ENCODE measurements at regions not wholly inside any gene's neighbourhood (a gene's known extent, or its start where the extent isn't known, plus 50 kb on each side); places are given as distances from the start of the nearest gene placed in this dataset.

DNA sequence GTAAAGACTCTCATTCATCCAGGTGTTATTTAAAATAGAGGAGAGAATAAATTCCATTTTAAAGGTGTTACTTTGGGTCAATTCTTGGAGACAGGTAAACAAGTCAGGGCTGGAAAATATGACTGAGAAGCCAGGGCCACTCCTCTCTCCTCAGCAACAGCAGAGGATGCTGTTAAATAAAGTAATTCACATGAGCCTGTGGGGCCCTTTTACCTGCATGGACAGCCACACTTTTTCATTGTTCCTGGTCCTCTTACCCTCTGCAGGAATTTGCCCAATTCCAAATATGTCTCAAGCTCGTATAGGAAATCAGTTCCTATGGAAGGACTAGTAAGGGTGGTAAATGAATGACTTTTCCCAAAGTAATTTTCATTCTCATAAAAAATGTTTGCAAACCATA lies 420.1 kb upstream of the KLF6 start:
- Mint-ChIP-seq H3K4me3 (ENCODE audit: unreplicated experiment) (no peak overlapping the region), H3K27me3 (ENCODE audit: low read depth) (no peaks in the 10 kb centered on the region), H3K4me1 (ENCODE audit: low read depth) (peaks cover 14% of the 10 kb centered on the region), H3K9me3 (ENCODE audit: low read depth) (no peaks in the 10 kb centered on the region), H3K36me3 (ENCODE audit: low read depth) (peaks cover 2% of the 10 kb centered on the region), H3K27ac (ENCODE audit: unreplicated experiment) (no peak overlapping the region)
- no peak for DNase-seq (ENCODE audit: low spot score)
- no peak for TF ChIP-seq CTCF (IDR thresholded peaks at IDR 0.05)

- DNase-seq (ENCODE audit: low spot score): no peak
- Mint-ChIP-seq H3K27ac (ENCODE audit: unreplicated experiment) (no peak overlapping the region), H3K9me3 (ENCODE audit: low read depth) (no peaks in the 10 kb centered on the region), H3K36me3 (ENCODE audit: low read depth) (peaks cover 2% of the 10 kb centered on the region), H3K4me1 (ENCODE audit: low read depth) (peaks cover 21% of the 10 kb centered on the region), H3K27me3 (ENCODE audit: low read depth) (no peaks in the 10 kb centered on the region), H3K4me3 (ENCODE audit: unreplicated experiment) (no peak overlapping the region)
- TF ChIP-seq CTCF (IDR thresholded peaks at IDR 0.05): no peak
Measured at GRCh38 chr10:4202938-4203337, 417.9 kb upstream of the KLF6 start.

GRCh38 chr10:4201866-4202825 lies 417.1 kb upstream of the KLF6 start:
- H3K4me3 Mint-ChIP-seq (ENCODE audit: unreplicated experiment): no peak overlapping the region
- TF ChIP-seq CTCF (IDR thresholded peaks at IDR 0.05): no peak
- DNase-seq (ENCODE audit: low spot score): no peak
- no peaks in the 10 kb centered on the region for H3K9me3 Mint-ChIP-seq (ENCODE audit: low read depth)
- H3K27me3 Mint-ChIP-seq (ENCODE audit: low read depth): no peaks in the 10 kb centered on the region
- peaks cover 29% of the 10 kb centered on the region for H3K4me1 Mint-ChIP-seq (ENCODE audit: low read depth)
- H3K36me3 Mint-ChIP-seq (ENCODE audit: low read depth): peaks cover 2% of the 10 kb centered on the region
- no peak overlapping the region for H3K27ac Mint-ChIP-seq (ENCODE audit: unreplicated experiment)

GRCh38 chr10:4199196-4199595 lies 414.2 kb upstream of the KLF6 start:
- H3K4me1 Mint-ChIP-seq (ENCODE audit: low read depth): peaks cover 41% of the 10 kb centered on the region
- no peaks in the 10 kb centered on the region for H3K9me3 Mint-ChIP-seq (ENCODE audit: low read depth)
- H3K4me3 Mint-ChIP-seq (ENCODE audit: unreplicated experiment): no peak overlapping the region
- no peak overlapping the region for H3K27ac Mint-ChIP-seq (ENCODE audit: unreplicated experiment)
- no peak for TF ChIP-seq CTCF (IDR thresholded peaks at IDR 0.05)
- no peaks in the 10 kb centered on the region for H3K36me3 Mint-ChIP-seq (ENCODE audit: low read depth)
- no peak for DNase-seq (ENCODE audit: low spot score)
- H3K27me3 Mint-ChIP-seq (ENCODE audit: low read depth): no peaks in the 10 kb centered on the region

GRCh38 chr10:4198216-4198615 lies 413.2 kb upstream of the KLF6 start:
- no peak for DNase-seq (ENCODE audit: low spot score)
- peaks cover 38% of the 10 kb centered on the region for H3K4me1 Mint-ChIP-seq (ENCODE audit: low read depth)
- H3K36me3 Mint-ChIP-seq (ENCODE audit: low read depth): no peaks in the 10 kb centered on the region
- no peak overlapping the region for H3K4me3 Mint-ChIP-seq (ENCODE audit: unreplicated experiment)
- no peak overlapping the region for H3K27ac Mint-ChIP-seq (ENCODE audit: unreplicated experiment)
- TF ChIP-seq CTCF (IDR thresholded peaks at IDR 0.05): no peak
- no peaks in the 10 kb centered on the region for H3K9me3 Mint-ChIP-seq (ENCODE audit: low read depth)
- no peaks in the 10 kb centered on the region for H3K27me3 Mint-ChIP-seq (ENCODE audit: low read depth)

Data from chondrocyte (in vitro differentiated cells).